GM06990 (cell line): ENCODE measurements at regions not wholly inside any gene's neighbourhood (a gene's known extent, or its start where the extent isn't known, plus 50 kb on each side); places are given as distances from the start of the nearest gene placed in this dataset.

Experiments
- DNase-seq: peaks from one replicate; pipeline ENCODE4 v3.0.0-alpha.2; 2011; ENCODE audit not compliant: insufficient read length; ENCODE audit errors: extremely low read depth
- H3K27me3 ChIP-seq: replicated peaks from 2 replicates; pipeline ENCODE4 v1.6.0; 2011; ENCODE audit warnings: low read length; ENCODE audit not compliant: control insufficient read depth, insufficient read depth
- H3K36me3 ChIP-seq: 2 replicates; pipeline ENCODE4 v1.5.1; 2011; ENCODE audit warnings: low read length; ENCODE audit not compliant: control insufficient read depth, insufficient read depth
- H3K4me3 ChIP-seq: replicated peaks from 2 replicates; pipeline ENCODE4 v1.5.1; 2011; ENCODE audit warnings: low read depth, mild to moderate bottlenecking, control low read depth, low read length
- TF ChIP-seq, protein P1 (sequence below): IDR thresholded peaks from 2 replicates; pipeline ENCODE4 v1.5.1; 2011; ENCODE audit warnings: low read length, control low read depth, mild to moderate bottlenecking, inconsistent platforms; ENCODE audit not compliant: insufficient read depth, poor library complexity, severe bottlenecking

DNA sequence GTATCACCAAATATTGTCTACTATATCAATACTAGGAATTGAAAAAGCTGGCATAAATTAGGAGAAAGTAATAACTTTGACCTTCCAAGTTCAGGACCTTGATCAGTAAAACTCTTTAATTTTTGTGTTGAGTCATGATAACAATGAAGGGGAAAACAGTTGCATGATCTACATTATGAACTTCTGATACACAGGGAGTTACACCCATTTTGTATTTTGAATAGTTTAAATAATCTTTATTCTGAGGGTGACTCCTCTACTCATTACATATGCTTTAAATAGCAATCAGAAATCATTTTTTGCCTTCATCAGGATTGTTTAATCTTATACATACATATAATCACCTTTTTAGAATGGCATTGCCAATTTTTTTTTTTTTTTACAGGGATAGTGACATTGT, 492.5 kb downstream of the NAV3 start:
- no peak for DNase-seq
- H3K27me3 ChIP-seq: no peaks in the 10 kb centered on the region
- TF ChIP-seq, protein P1, sequence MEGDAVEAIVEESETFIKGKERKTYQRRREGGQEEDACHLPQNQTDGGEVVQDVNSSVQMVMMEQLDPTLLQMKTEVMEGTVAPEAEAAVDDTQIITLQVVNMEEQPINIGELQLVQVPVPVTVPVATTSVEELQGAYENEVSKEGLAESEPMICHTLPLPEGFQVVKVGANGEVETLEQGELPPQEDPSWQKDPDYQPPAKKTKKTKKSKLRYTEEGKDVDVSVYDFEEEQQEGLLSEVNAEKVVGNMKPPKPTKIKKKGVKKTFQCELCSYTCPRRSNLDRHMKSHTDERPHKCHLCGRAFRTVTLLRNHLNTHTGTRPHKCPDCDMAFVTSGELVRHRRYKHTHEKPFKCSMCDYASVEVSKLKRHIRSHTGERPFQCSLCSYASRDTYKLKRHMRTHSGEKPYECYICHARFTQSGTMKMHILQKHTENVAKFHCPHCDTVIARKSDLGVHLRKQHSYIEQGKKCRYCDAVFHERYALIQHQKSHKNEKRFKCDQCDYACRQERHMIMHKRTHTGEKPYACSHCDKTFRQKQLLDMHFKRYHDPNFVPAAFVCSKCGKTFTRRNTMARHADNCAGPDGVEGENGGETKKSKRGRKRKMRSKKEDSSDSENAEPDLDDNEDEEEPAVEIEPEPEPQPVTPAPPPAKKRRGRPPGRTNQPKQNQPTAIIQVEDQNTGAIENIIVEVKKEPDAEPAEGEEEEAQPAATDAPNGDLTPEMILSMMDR: no peak
- no peaks in the 10 kb centered on the region for H3K36me3 ChIP-seq
- no peak overlapping the region for H3K4me3 ChIP-seq

DNA sequence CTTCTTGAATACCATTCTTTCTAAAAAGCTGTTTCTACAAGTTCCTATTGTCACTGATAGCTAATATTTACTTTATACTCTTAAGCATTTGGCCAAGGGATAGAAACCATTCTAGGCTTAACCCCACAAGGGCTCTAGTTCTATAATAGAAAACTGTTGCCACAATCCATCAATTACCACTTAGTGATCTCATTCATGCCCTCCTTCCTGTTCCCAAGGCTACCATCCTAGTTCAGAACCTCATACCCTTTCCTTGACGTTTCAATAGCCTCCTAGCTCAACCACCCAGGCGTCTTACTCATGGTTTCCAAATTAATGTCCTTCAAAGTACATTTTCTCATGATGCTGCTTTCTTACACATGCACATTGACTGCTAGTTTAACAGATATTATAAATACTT, 493.5 kb downstream of the NAV3 start:
- Histone ChIP-seq H3K27me3 (no peaks in the 10 kb centered on the region), H3K4me3 (no peak overlapping the region), H3K36me3 (no peaks in the 10 kb centered on the region)
- no peak for DNase-seq
- TF ChIP-seq, protein P1: no peak

DNA sequence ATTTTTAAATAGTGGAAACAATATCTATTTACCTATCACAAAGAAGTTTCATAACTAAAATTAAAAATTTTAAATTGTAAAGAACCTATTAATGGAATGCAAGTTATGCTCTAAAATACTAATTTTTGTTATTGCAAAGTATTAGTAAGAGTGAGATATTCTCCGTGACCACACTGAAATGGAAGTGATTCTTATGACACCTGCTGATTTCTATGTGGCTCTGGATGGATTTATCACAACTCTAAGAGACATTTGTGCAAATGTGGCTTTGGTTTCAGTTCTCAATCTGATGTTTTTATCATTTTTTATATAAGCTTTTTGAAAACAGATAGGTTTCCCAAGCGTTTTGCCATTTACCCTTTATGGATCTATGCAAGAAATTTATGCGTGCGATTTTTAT, 497.8 kb downstream of the NAV3 start:
- H3K27me3 ChIP-seq: no peaks in the 10 kb centered on the region
- H3K36me3 ChIP-seq: no peaks in the 10 kb centered on the region
- H3K4me3 ChIP-seq: no peak overlapping the region
- peak; percentile 17 for DNase-seq
- TF ChIP-seq, protein P1: no peak

DNA sequence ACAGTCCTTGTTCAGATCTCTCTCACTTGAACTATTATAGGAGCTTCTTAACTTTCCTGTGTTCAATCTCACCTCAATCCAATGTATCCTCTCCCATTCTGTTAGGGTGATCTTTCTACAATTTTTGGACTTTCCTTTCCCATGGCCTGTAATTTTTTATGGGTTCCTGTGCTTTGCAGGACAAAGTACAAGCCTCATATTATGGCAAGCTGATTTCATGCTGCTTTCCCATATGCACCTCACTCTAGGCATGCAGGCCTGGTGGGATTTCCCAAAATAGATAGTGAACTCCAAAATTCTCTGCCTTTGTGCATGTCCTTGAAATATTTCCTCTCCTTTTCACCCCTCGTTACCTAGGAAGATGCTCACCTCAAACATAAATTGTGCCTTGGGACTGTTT, 499.4 kb downstream of the NAV3 start:
- DNase-seq: no peak
- H3K36me3 ChIP-seq: no peaks in the 10 kb centered on the region
- no peak overlapping the region for H3K4me3 ChIP-seq
- no peaks in the 10 kb centered on the region for H3K27me3 ChIP-seq
- TF ChIP-seq, protein P1: no peak

DNA sequence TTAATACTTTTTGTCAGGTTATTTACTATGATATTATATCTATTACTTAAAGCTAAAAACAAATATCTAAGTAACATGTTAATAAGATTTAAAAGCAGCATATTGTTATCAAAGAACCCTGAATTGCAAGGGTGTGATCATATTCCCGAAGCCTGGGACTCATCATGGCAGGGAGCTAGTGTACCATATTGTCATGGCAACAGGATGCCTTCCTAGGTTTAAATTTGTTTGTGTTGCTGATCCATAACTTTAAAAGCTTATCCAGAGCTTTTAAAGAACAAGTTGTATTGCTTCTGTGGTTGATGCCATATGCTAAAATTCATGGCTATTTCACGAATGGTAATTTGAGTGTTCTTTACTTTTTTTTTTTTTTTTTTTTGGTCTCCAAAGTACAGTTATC, 500.5 kb downstream of the NAV3 start:
- TF ChIP-seq, protein P1: no peak
- H3K27me3 ChIP-seq: no peaks in the 10 kb centered on the region
- H3K36me3 ChIP-seq: no peaks in the 10 kb centered on the region
- no peak for DNase-seq
- no peak overlapping the region for H3K4me3 ChIP-seq

DNA sequence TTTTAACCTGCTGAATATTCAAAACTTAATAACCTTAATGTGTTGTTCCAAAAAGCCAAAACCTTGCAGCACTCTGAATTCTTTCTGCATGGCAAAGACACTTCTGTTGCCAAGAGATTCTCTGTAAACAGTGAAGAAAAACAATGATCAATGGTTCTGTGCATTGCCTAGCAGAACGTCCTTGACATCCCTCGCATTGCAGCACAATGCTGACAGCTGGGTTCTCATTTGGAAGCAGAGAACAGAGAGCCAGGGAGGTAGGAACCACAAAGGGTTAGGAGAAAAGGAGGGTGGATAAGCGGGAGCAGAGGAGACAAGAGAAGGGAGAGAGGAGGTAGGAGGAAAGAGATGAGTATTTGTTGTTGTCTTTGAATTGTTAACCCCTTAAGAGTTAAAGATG, 501.1 kb downstream of the NAV3 start:
- Histone ChIP-seq H3K4me3 (no peak overlapping the region), H3K27me3 (no peaks in the 10 kb centered on the region), H3K36me3 (no peaks in the 10 kb centered on the region)
- no peak for DNase-seq
- TF ChIP-seq, protein P1: no peak
